Activated CD4-positive, alpha-beta T cell treated with anti-CD3 and anti-CD28 coated beads, Interleukin-2, amount 10 ng/mL, durations not matched to agents 24 days and 14 days (primary cell): ENCODE measurements at regions not wholly inside any gene's neighbourhood (a gene's known extent, or its start where the extent isn't known, plus 50 kb on each side); places are given as distances from the start of the nearest gene placed in this dataset.

ENCODE experiments used
- DNase-seq: peaks from one replicate; pipeline ENCODE4 v3.0.0; 2022
- H3K27ac Mint-ChIP-seq: one replicate; pipeline ENCODE4 v1.8.0; 2022; ENCODE audit warnings: mild to moderate bottlenecking, mixed read lengths
- H3K27me3 Mint-ChIP-seq: one replicate; pipeline ENCODE4 v1.8.0; 2022; ENCODE audit warnings: mixed read lengths
- H3K36me3 Mint-ChIP-seq: one replicate; pipeline ENCODE4 v1.8.0; 2022; ENCODE audit warnings: low read depth, mild to moderate bottlenecking, mixed read lengths
- H3K4me1 Mint-ChIP-seq: one replicate; pipeline ENCODE4 v1.8.0; 2021; ENCODE audit warnings: mixed read lengths
- H3K4me3 Mint-ChIP-seq: one replicate; pipeline ENCODE4 v1.8.0; 2022; ENCODE audit warnings: mild to moderate bottlenecking, moderate library complexity, mixed read lengths
- H3K9me3 Mint-ChIP-seq: one replicate; pipeline ENCODE4 v1.8.0; 2021; ENCODE audit warnings: mixed read lengths
- intact Hi-C: fragments of 100-400 bp; cut with micrococcal nuclease; formaldehyde crosslinking; loops from one replicate; pipeline ENCODE4 v1.15.1; 2023

- H3K27me3 Mint-ChIP-seq, result no peaks in the 10 kb centered on the region
- intact Hi-C loops, result no loop called here
- H3K9me3 Mint-ChIP-seq, result no peaks in the 10 kb centered on the region
- no peak overlapping the region for H3K27ac Mint-ChIP-seq
- DNase-seq, result no peak
- no peaks in the 10 kb centered on the region for H3K4me1 Mint-ChIP-seq
- no peaks in the 10 kb centered on the region for H3K36me3 Mint-ChIP-seq
- H3K4me3 Mint-ChIP-seq, result no peak overlapping the region
Observed at GRCh38 chr4:177759729-177760128, 317.5 kb upstream of the AGA start.

GRCh38 chr4:177761692-177762091, 319.5 kb upstream of the AGA start:
- Mint-ChIP-seq H3K27ac (no peak overlapping the region), H3K36me3 (no peaks in the 10 kb centered on the region), H3K4me3 (no peak overlapping the region), H3K4me1 (no peaks in the 10 kb centered on the region), H3K27me3 (no peaks in the 10 kb centered on the region), H3K9me3 (no peaks in the 10 kb centered on the region)
- intact Hi-C loops, result no loop called here
- no peak for DNase-seq

- H3K4me1 Mint-ChIP-seq, result no peaks in the 10 kb centered on the region
- H3K36me3 Mint-ChIP-seq, result no peaks in the 10 kb centered on the region
- intact Hi-C loops, result no loop called here
- H3K27me3 Mint-ChIP-seq, result no peaks in the 10 kb centered on the region
- no peak for DNase-seq
- no peak overlapping the region for H3K4me3 Mint-ChIP-seq
- H3K27ac Mint-ChIP-seq, result no peak overlapping the region
- no peaks in the 10 kb centered on the region for H3K9me3 Mint-ChIP-seq
Observed at GRCh38 chr4:177769155-177769554, 326.9 kb upstream of the AGA start.

- no peaks in the 10 kb centered on the region for H3K9me3 Mint-ChIP-seq
- intact Hi-C loops, result no loop called here
- no peaks in the 10 kb centered on the region for H3K4me1 Mint-ChIP-seq
- DNase-seq, result no peak
- H3K27me3 Mint-ChIP-seq, result no peaks in the 10 kb centered on the region
- no peaks in the 10 kb centered on the region for H3K36me3 Mint-ChIP-seq
- H3K4me3 Mint-ChIP-seq, result no peak overlapping the region
- H3K27ac Mint-ChIP-seq, result no peak overlapping the region
Observed at GRCh38 chr4:177770776-177771175, 328.5 kb upstream of the AGA start.

GRCh38 chr4:177771645-177772044, 329.4 kb upstream of the AGA start:
- no peaks in the 10 kb centered on the region for H3K36me3 Mint-ChIP-seq
- H3K27me3 Mint-ChIP-seq, result no peaks in the 10 kb centered on the region
- intact Hi-C loops, result no loop called here
- H3K4me1 Mint-ChIP-seq, result no peaks in the 10 kb centered on the region
- DNase-seq, result no peak
- H3K4me3 Mint-ChIP-seq, result no peak overlapping the region
- no peak overlapping the region for H3K27ac Mint-ChIP-seq
- H3K9me3 Mint-ChIP-seq, result no peaks in the 10 kb centered on the region

GRCh38 chr4:177778623-177779022, 336.4 kb upstream of the AGA start:
- no peaks in the 10 kb centered on the region for H3K36me3 Mint-ChIP-seq
- intact Hi-C loops, result no loop called here
- H3K27ac Mint-ChIP-seq, result no peak overlapping the region
- peaks cover 4% of the 10 kb centered on the region for H3K9me3 Mint-ChIP-seq
- H3K4me1 Mint-ChIP-seq, result no peaks in the 10 kb centered on the region
- H3K27me3 Mint-ChIP-seq, result no peaks in the 10 kb centered on the region
- no peak overlapping the region for H3K4me3 Mint-ChIP-seq
- no peak for DNase-seq

GRCh38 chr4:177785000-177785399, 342.8 kb upstream of the AGA start:
- Mint-ChIP-seq H3K9me3 (peaks cover 4% of the 10 kb centered on the region), H3K4me1 (no peaks in the 10 kb centered on the region), H3K36me3 (no peaks in the 10 kb centered on the region), H3K27me3 (no peaks in the 10 kb centered on the region), H3K4me3 (no peak overlapping the region), H3K27ac (no peak overlapping the region)
- intact Hi-C loops, result no loop called here
- no peak for DNase-seq

- Mint-ChIP-seq H3K36me3 (no peaks in the 10 kb centered on the region), H3K27ac (no peak overlapping the region), H3K9me3 (no peaks in the 10 kb centered on the region), H3K4me3 (no peak overlapping the region), H3K4me1 (no peaks in the 10 kb centered on the region), H3K27me3 (no peaks in the 10 kb centered on the region)
- intact Hi-C loops, result no loop called here
- DNase-seq, result no peak
Observed at GRCh38 chr4:177789610-177790009, 347.4 kb upstream of the AGA start.

GRCh38 chr4:177791188-177791587, 349.0 kb upstream of the AGA start:
- no peak overlapping the region for H3K4me3 Mint-ChIP-seq

GRCh38 chr4:177796841-177797240, 354.6 kb upstream of the AGA start:
- H3K36me3 Mint-ChIP-seq, result no peaks in the 10 kb centered on the region
- no peaks in the 10 kb centered on the region for H3K9me3 Mint-ChIP-seq
- H3K27ac Mint-ChIP-seq, result no peak overlapping the region
- no peak for DNase-seq
- no peaks in the 10 kb centered on the region for H3K27me3 Mint-ChIP-seq
- H3K4me1 Mint-ChIP-seq, result no peaks in the 10 kb centered on the region
- intact Hi-C loops, result no loop called here
- no peak overlapping the region for H3K4me3 Mint-ChIP-seq

More at GRCh38 chr4:177791188-177791587, 349.0 kb upstream of the AGA start:
- Mint-ChIP-seq H3K9me3 (no peaks in the 10 kb centered on the region), H3K27me3 (no peaks in the 10 kb centered on the region), H3K36me3 (no peaks in the 10 kb centered on the region), H3K4me1 (no peaks in the 10 kb centered on the region), H3K27ac (no peak overlapping the region)
- intact Hi-C loops, result no loop called here
- no peak for DNase-seq

- Mint-ChIP-seq H3K4me3 (no peak overlapping the region), H3K36me3 (no peaks in the 10 kb centered on the region), H3K27ac (no peak overlapping the region), H3K9me3 (no peaks in the 10 kb centered on the region), H3K4me1 (no peaks in the 10 kb centered on the region), H3K27me3 (no peaks in the 10 kb centered on the region)
- intact Hi-C loops, result no loop called here
- DNase-seq, result no peak
Observed at GRCh38 chr4:177798161-177798560, 355.9 kb upstream of the AGA start.

- intact Hi-C loops, result no loop called here
- Mint-ChIP-seq H3K9me3 (no peaks in the 10 kb centered on the region), H3K4me3 (no peak overlapping the region), H3K27ac (no peak overlapping the region), H3K27me3 (no peaks in the 10 kb centered on the region), H3K4me1 (no peaks in the 10 kb centered on the region), H3K36me3 (no peaks in the 10 kb centered on the region)
- DNase-seq, result no peak
Observed at GRCh38 chr4:177802162-177802561, 359.9 kb upstream of the AGA start.

- no peak overlapping the region for H3K27ac Mint-ChIP-seq
- no peak for DNase-seq
- H3K36me3 Mint-ChIP-seq, result no peaks in the 10 kb centered on the region
- H3K4me3 Mint-ChIP-seq, result no peak overlapping the region
- H3K27me3 Mint-ChIP-seq, result no peaks in the 10 kb centered on the region
- intact Hi-C loops, result no loop called here
- H3K4me1 Mint-ChIP-seq, result no peaks in the 10 kb centered on the region
- no peaks in the 10 kb centered on the region for H3K9me3 Mint-ChIP-seq
Observed at GRCh38 chr4:177802661-177803060, 360.4 kb upstream of the AGA start.

GRCh38 chr4:177803151-177803550, 360.9 kb upstream of the AGA start:
- Mint-ChIP-seq H3K4me1 (no peaks in the 10 kb centered on the region), H3K27ac (no peak overlapping the region), H3K4me3 (no peak overlapping the region), H3K27me3 (no peaks in the 10 kb centered on the region), H3K9me3 (no peaks in the 10 kb centered on the region), H3K36me3 (no peaks in the 10 kb centered on the region)
- intact Hi-C loops, result no loop called here
- no peak for DNase-seq

- Mint-ChIP-seq H3K27me3 (no peaks in the 10 kb centered on the region), H3K4me1 (no peaks in the 10 kb centered on the region), H3K36me3 (no peaks in the 10 kb centered on the region), H3K27ac (no peak overlapping the region), H3K9me3 (no peaks in the 10 kb centered on the region), H3K4me3 (no peak overlapping the region)
- intact Hi-C loops, result no loop called here
- DNase-seq, result no peak
Observed at GRCh38 chr4:177809791-177810190, 367.6 kb upstream of the AGA start.
